Panc1 (cell line): ENCODE measurements at regions not wholly inside any gene's neighbourhood (a gene's known extent, or its start where the extent isn't known, plus 50 kb on each side); places are given as distances from the start of the nearest gene placed in this dataset.

Source experiments
- ATAC-seq: fragments of 200-7000 bp; cut with Tn5 transposase; 2 replicates; pipeline ENCODE4 v1.9.1; 2020; ENCODE audit warnings: mild to moderate bottlenecking, moderate library complexity
- BruUV-seq: library from RNA; stranded (reverse); fragments of 400-500 nt; replicated peaks from 2 replicates; lab custom pipeline; 2021; lab: Mats Ljungman, UMichigan
- CTCF ChIA-PET: fragments of 300-600 bp; sonication (Branson Sonifier 250); formaldehyde crosslinking; loops from one replicate; lab custom pipeline; 2022; ENCODE audit warnings: antibody characterized with exemption; lab: Charles Lee
- POLR2A ChIA-PET: fragments of 300-600 bp; sonication (Branson Sonifier 250); formaldehyde crosslinking; loops from one replicate; lab custom pipeline; 2022; ENCODE audit warnings: antibody characterized with exemption; lab: Charles Lee
- DNase-seq: peaks from one replicate; pipeline ENCODE4 v3.0.0-alpha.2; 2010; ENCODE audit warnings: low read depth, low spot score
- H3K27ac ChIP-seq: 2 replicates; pipeline ENCODE4 v1.5.1; 2011; ENCODE audit warnings: mild to moderate bottlenecking, low read length, inconsistent platforms
- H3K27me3 ChIP-seq: fragments of 200-500 bp; sonication (Bioruptor generic); 2 replicates; pipeline ENCODE4 v1.6.0; 2014; ENCODE audit warnings: low read length, inconsistent platforms; ENCODE audit not compliant: control insufficient read depth, insufficient read depth
- H3K36me3 ChIP-seq: fragments of 200-500 bp; sonication (Bioruptor generic); 2 replicates; pipeline ENCODE4 v1.5.1; 2014; ENCODE audit warnings: inconsistent platforms, mild to moderate bottlenecking, low read length, moderate library complexity; ENCODE audit not compliant: control insufficient read depth, insufficient read depth
- H3K4me1 ChIP-seq: 2 replicates; pipeline ENCODE4 v1.5.1; 2011; ENCODE audit warnings: inconsistent platforms, mild to moderate bottlenecking, low read length, moderate library complexity; ENCODE audit not compliant: control insufficient read depth, insufficient read depth
- H3K4me3 ChIP-seq, 2 experiments: 2 replicates each; pipeline ENCODE4 v1.5.1; 2011 to 2012; ENCODE audit warnings: low read depth in 2 of 2, low read length in 2 of 2, mild to moderate bottlenecking in 2 of 2, inconsistent platforms in 1 of 2, moderate library complexity in 1 of 2
- H3K9me3 ChIP-seq: fragments of 200-500 bp; sonication (Bioruptor generic); 2 replicates; pipeline ENCODE4 v1.5.1; 2014; ENCODE audit warnings: low read depth, mild to moderate bottlenecking, inconsistent platforms, low read length, moderate library complexity; ENCODE audit not compliant: control insufficient read depth, insufficient read depth
- POLR2AphosphoS5 ChIP-seq: IDR thresholded peaks from 2 replicates; pipeline ENCODE4 v1.6.1; 2012; ENCODE audit warnings: mild to moderate bottlenecking, low read depth, low read length, moderate library complexity
- REST ChIP-seq, 2 experiments: IDR thresholded peaks; 2 replicates each; pipeline ENCODE4 v1.6.1; 2011 to 2012; ENCODE audit warnings: low read depth in 2 of 2, control low read depth in 1 of 2, low read length in 1 of 2, mild to moderate bottlenecking in 1 of 2, moderate library complexity in 1 of 2; ENCODE audit not compliant: insufficient read depth in 1 of 2
- SIN3A ChIP-seq: IDR thresholded peaks from 2 replicates; pipeline ENCODE4 v1.6.1; 2012; ENCODE audit warnings: low read depth, mild to moderate bottlenecking, low read length, moderate library complexity, borderline replicate concordance; ENCODE audit not compliant: insufficient read depth
- TCF7L2 ChIP-seq: IDR thresholded peaks from 2 replicates; pipeline ENCODE4 v1.6.1; 2011; ENCODE audit warnings: mild to moderate bottlenecking, low read depth, low read length, inconsistent platforms
- in situ Hi-C: cut with HindIII; loops from 2 replicates; pipeline ENCODE4 v1.10.0; 2016; ENCODE audit warnings: low sequenced_read_pairs, low pct_unique_long_range_greater_than_20kb
- intact Hi-C: fragments of 100-400 bp; cut with micrococcal nuclease; formaldehyde crosslinking; loops from one replicate; pipeline ENCODE4 v1.10.0; 2022; ENCODE audit not compliant: unreplicated experiment
- TF ChIP-seq, protein P1 (sequence below): fragments of 450-650 bp; IDR thresholded peaks from 2 replicates; pipeline ENCODE4 v1.5.1; 2017; ENCODE audit warnings: mild to moderate bottlenecking

GRCh38 chr4:36516522-36517095 lies 235.2 kb downstream of the DTHD1 start:
- no peak overlapping the region for H3K4me3 ChIP-seq
- no peak for ATAC-seq
- H3K27me3 ChIP-seq = no peaks in the 10 kb centered on the region
- no peak for DNase-seq
- POLR2A ChIA-PET = no interaction called here
- intact Hi-C loops (no loop called here), in situ Hi-C loops (no loop called here)
- TF ChIP-seq, protein P1, sequence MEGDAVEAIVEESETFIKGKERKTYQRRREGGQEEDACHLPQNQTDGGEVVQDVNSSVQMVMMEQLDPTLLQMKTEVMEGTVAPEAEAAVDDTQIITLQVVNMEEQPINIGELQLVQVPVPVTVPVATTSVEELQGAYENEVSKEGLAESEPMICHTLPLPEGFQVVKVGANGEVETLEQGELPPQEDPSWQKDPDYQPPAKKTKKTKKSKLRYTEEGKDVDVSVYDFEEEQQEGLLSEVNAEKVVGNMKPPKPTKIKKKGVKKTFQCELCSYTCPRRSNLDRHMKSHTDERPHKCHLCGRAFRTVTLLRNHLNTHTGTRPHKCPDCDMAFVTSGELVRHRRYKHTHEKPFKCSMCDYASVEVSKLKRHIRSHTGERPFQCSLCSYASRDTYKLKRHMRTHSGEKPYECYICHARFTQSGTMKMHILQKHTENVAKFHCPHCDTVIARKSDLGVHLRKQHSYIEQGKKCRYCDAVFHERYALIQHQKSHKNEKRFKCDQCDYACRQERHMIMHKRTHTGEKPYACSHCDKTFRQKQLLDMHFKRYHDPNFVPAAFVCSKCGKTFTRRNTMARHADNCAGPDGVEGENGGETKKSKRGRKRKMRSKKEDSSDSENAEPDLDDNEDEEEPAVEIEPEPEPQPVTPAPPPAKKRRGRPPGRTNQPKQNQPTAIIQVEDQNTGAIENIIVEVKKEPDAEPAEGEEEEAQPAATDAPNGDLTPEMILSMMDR = no peak
- TF ChIP-seq POLR2AphosphoS5 (no peak), SIN3A (no peak), TCF7L2 (no peak), REST (IDR thresholded peaks at IDR 0.05; ENCODE audit: insufficient read depth in 1 of 2, low read depth in 2 of 2, low read length in 1 of 2) (no peak)
- H3K9me3 ChIP-seq = no peaks in the 10 kb centered on the region
- no peaks in the 10 kb centered on the region for H3K36me3 ChIP-seq
- H3K4me1 ChIP-seq = no peaks in the 10 kb centered on the region
- no TSS peak for BruUV-seq
- CTCF ChIA-PET = no interaction called here
- no peak overlapping the region for H3K27ac ChIP-seq

GRCh38 chr4:36523182-36523581 lies 241.8 kb downstream of the DTHD1 start:
- intact Hi-C loops = no loop called here

More at GRCh38 chr4:36523182-36523581, 241.8 kb downstream of the DTHD1 start:
- H3K4me1 ChIP-seq = no peaks in the 10 kb centered on the region
- BruUV-seq = no TSS peak
- no peaks in the 10 kb centered on the region for H3K36me3 ChIP-seq
- no peak for DNase-seq
- ATAC-seq = no peak
- TF ChIP-seq REST (IDR thresholded peaks at IDR 0.05; ENCODE audit: insufficient read depth in 1 of 2, low read depth in 2 of 2, low read length in 1 of 2) (no peak), POLR2AphosphoS5 (no peak), SIN3A (no peak), TCF7L2 (no peak)
- TF ChIP-seq, protein P1 = no peak
- H3K27ac ChIP-seq = no peak overlapping the region
- ChIA-PET POLR2A (no interaction called here), CTCF (no interaction called here)
- in situ Hi-C loops = no loop called here
- no peak overlapping the region for H3K4me3 ChIP-seq
- no peaks in the 10 kb centered on the region for H3K27me3 ChIP-seq
- H3K9me3 ChIP-seq = no peaks in the 10 kb centered on the region
